CD4-positive, CD25-positive, alpha-beta regulatory T cell (primary cell): ENCODE measurements at regions not wholly inside any gene's neighbourhood (a gene's known extent, or its start where the extent isn't known, plus 50 kb on each side); places are given as distances from the start of the nearest gene placed in this dataset.

Experiments
- ATAC-seq, 2 donors: fragments of 150-1000 bp; cut with Tn5 transposase; one replicate each; pipeline ENCODE4 v1.10.0; 2021; ENCODE audit warnings: low read depth in 2 of 2, moderate number of reproducible peaks in 2 of 2, moderate library complexity in 1 of 2
- DNase-seq, 3 donors: peaks; one replicate each; pipeline versions ENCODE4 v3.0.0 to v3.0.0-alpha.2; 2012 to 2022; ENCODE audit warnings: mixed read lengths in 1 of 3
- H3K27ac ChIP-seq: one replicate; pipeline ENCODE4 v1.7.0; 2013; ENCODE audit warnings: mild to moderate bottlenecking, low read length; ENCODE audit not compliant: insufficient read depth, poor library complexity, severe bottlenecking
- H3K27me3 ChIP-seq: one replicate; pipeline ENCODE4 v1.7.0; 2013; ENCODE audit warnings: low read length; ENCODE audit not compliant: control insufficient read depth, insufficient read depth
- H3K36me3 ChIP-seq: one replicate; pipeline ENCODE4 v1.7.0; 2013; ENCODE audit warnings: mild to moderate bottlenecking, low read length, moderate library complexity; ENCODE audit not compliant: control insufficient read depth, insufficient read depth
- H3K4me1 ChIP-seq: 2 replicates; pipeline ENCODE4 v1.7.0; 2013; ENCODE audit warnings: mild to moderate bottlenecking, low read length; ENCODE audit not compliant: insufficient read depth, control insufficient read depth, poor library complexity, severe bottlenecking
- H3K4me3 ChIP-seq: one replicate; pipeline ENCODE4 v1.7.0; 2013; ENCODE audit warnings: low read depth, mild to moderate bottlenecking, low read length, moderate library complexity
- H3K9me3 ChIP-seq, 2 experiments: 1 replicate in 1 of 2; 2 replicates in 1 of 2; pipeline ENCODE4 v1.7.0; 2013; ENCODE audit warnings: low read length in 2 of 2, mild to moderate bottlenecking in 1 of 2, moderate library complexity in 1 of 2; ENCODE audit not compliant: control insufficient read depth in 2 of 2
- H3K27ac Mint-ChIP-seq, 3 donors: one replicate each; pipeline ENCODE4 v1.8.0; 2020 to 2022; ENCODE audit warnings: mild to moderate bottlenecking in 3 of 3, mixed read lengths in 3 of 3, moderate library complexity in 2 of 3
- H3K27me3 Mint-ChIP-seq: one replicate; pipeline ENCODE4 v1.8.0; 2022; ENCODE audit warnings: mild to moderate bottlenecking, mixed read lengths
- H3K36me3 Mint-ChIP-seq: one replicate; pipeline ENCODE4 v1.8.0; 2020; ENCODE audit warnings: mixed read lengths
- H3K4me1 Mint-ChIP-seq, 4 donors: one replicate each; pipeline ENCODE4 v1.8.0; 2020 to 2022; ENCODE audit warnings: mixed read lengths in 4 of 4, mild to moderate bottlenecking in 1 of 4
- H3K4me3 Mint-ChIP-seq, 4 donors: one replicate each; pipeline ENCODE4 v1.8.0; 2020 to 2022; ENCODE audit warnings: mild to moderate bottlenecking in 4 of 4, mixed read lengths in 4 of 4, moderate library complexity in 3 of 4
- H3K9me3 Mint-ChIP-seq, 7 donors: one replicate each; pipeline ENCODE4 v1.8.0; 2020 to 2022; ENCODE audit warnings: mixed read lengths in 7 of 7, mild to moderate bottlenecking in 3 of 7, moderate library complexity in 2 of 7

- Mint-ChIP-seq H3K36me3 (no peaks in the 10 kb centered on the region), H3K4me1 (peaks cover 0 to 3% (median 0%) of the 10 kb centered on the region in 4 donors), H3K27ac (no peak overlapping the region), H3K4me3 (no peak overlapping the region), H3K9me3 (peaks cover 0 to 1% (median 0%) of the 10 kb centered on the region in 7 donors), H3K27me3 (peaks cover 8% of the 10 kb centered on the region)
- no peaks in the 10 kb centered on the region for H3K27me3 ChIP-seq
- no peak for DNase-seq
- H3K4me1 ChIP-seq: no peaks in the 10 kb centered on the region
- no peaks in the 10 kb centered on the region for H3K36me3 ChIP-seq
- ATAC-seq: no peak
- no peaks in the 10 kb centered on the region for H3K9me3 ChIP-seq
- H3K27ac ChIP-seq: no peak overlapping the region
- H3K4me3 ChIP-seq: no peak overlapping the region
Observed at GRCh38 chr12:104873374-104873773, 84.7 kb downstream of the SLC41A2 start.

- Histone ChIP-seq H3K9me3 (no peaks in the 10 kb centered on the region), H3K27me3 (no peaks in the 10 kb centered on the region), H3K4me1 (no peaks in the 10 kb centered on the region), H3K4me3 (no peak overlapping the region), H3K27ac (no peak overlapping the region), H3K36me3 (no peaks in the 10 kb centered on the region)
- DNase-seq (no peak), ATAC-seq (no peak)
- Mint-ChIP-seq H3K4me1 (peaks cover 0 to 3% (median 0%) of the 10 kb centered on the region in 4 donors), H3K9me3 (peaks cover 0 to 2% (median 0%) of the 10 kb centered on the region in 7 donors), H3K27me3 (peaks cover 5% of the 10 kb centered on the region), H3K4me3 (no peak overlapping the region), H3K27ac (no peak overlapping the region), H3K36me3 (no peaks in the 10 kb centered on the region)
Observed at GRCh38 chr12:104870797-104871196, 87.3 kb downstream of the SLC41A2 start.

DNA sequence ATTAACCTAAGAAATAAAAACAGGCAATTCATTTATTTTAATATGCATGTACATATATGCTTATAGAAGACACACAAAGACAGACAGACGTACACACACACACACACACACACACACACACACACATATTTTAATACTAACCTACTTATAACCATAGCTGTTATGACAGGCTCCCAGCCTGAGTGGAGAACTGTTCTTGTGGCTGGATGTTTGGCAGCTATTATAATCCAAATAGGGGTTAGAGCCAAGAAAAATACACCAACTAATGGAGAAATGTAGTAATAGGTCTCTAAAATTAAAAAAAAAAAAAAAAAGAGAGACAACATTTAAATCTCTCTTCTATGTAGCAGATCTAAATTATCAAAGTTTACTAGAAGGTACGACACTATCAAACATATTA, 91.8 kb downstream of the SLC41A2 start:
- H3K4me3 Mint-ChIP-seq: no peak overlapping the region
- no peaks in the 10 kb centered on the region for H3K27me3 Mint-ChIP-seq

GRCh38 chr12:104865080-104865479, 93.0 kb downstream of the SLC41A2 start:
- H3K4me1 ChIP-seq: no peaks in the 10 kb centered on the region
- no peaks in the 10 kb centered on the region for H3K27me3 Mint-ChIP-seq
- H3K36me3 ChIP-seq: no peaks in the 10 kb centered on the region
- ATAC-seq (peak in 1 of 2 donors; percentile 20), DNase-seq (peak in 1 of 3 donors; percentile 40)
- H3K4me3 ChIP-seq: no peak overlapping the region
- H3K27ac ChIP-seq: no peak overlapping the region
- H3K9me3 ChIP-seq: no peaks in the 10 kb centered on the region
- H3K4me1 Mint-ChIP-seq: no peaks in the 10 kb centered on the region
- peak overlapping the region in 1 of 3 donors; percentile 12 for H3K27ac Mint-ChIP-seq
- H3K36me3 Mint-ChIP-seq: no peaks in the 10 kb centered on the region
- no peak overlapping the region for H3K4me3 Mint-ChIP-seq
- peaks cover 0 to 2% (median 0%) of the 10 kb centered on the region in 7 donors for H3K9me3 Mint-ChIP-seq
- H3K27me3 ChIP-seq: no peaks in the 10 kb centered on the region

More for the DNA sequence above, 91.8 kb downstream of the SLC41A2 start:
- Histone ChIP-seq H3K4me1 (no peaks in the 10 kb centered on the region), H3K27ac (no peak overlapping the region), H3K36me3 (no peaks in the 10 kb centered on the region), H3K9me3 (no peaks in the 10 kb centered on the region), H3K4me3 (no peak overlapping the region), H3K27me3 (no peaks in the 10 kb centered on the region)
- Mint-ChIP-seq H3K4me1 (no peaks in the 10 kb centered on the region), H3K9me3 (peaks cover 0 to 2% (median 0%) of the 10 kb centered on the region in 7 donors), H3K27ac (no peak overlapping the region), H3K36me3 (no peaks in the 10 kb centered on the region)
- no peak for ATAC-seq
- no peak for DNase-seq

GRCh38 chr12:104864668-104865067, 93.4 kb downstream of the SLC41A2 start:
- no peak for ATAC-seq
- H3K27me3 Mint-ChIP-seq: no peaks in the 10 kb centered on the region
- no peaks in the 10 kb centered on the region for H3K4me1 ChIP-seq
- H3K36me3 Mint-ChIP-seq: no peaks in the 10 kb centered on the region
- peaks cover 0 to 2% (median 0%) of the 10 kb centered on the region in 7 donors for H3K9me3 Mint-ChIP-seq
- no peaks in the 10 kb centered on the region for H3K27me3 ChIP-seq
- DNase-seq: no peak
- H3K27ac Mint-ChIP-seq: peak overlapping the region in 1 of 3 donors; percentile 12
- H3K4me1 Mint-ChIP-seq: no peaks in the 10 kb centered on the region
- H3K4me3 Mint-ChIP-seq: no peak overlapping the region
- H3K36me3 ChIP-seq: no peaks in the 10 kb centered on the region
- H3K9me3 ChIP-seq: no peaks in the 10 kb centered on the region
- H3K4me3 ChIP-seq: no peak overlapping the region
- H3K27ac ChIP-seq: no peak overlapping the region

GRCh38 chr12:104863296-104863948, 94.7 kb downstream of the SLC41A2 start:
- Mint-ChIP-seq H3K36me3 (no peaks in the 10 kb centered on the region), H3K4me3 (no peak overlapping the region), H3K9me3 (peaks cover 0 to 2% (median 0%) of the 10 kb centered on the region in 7 donors), H3K27ac (no peak overlapping the region), H3K4me1 (no peaks in the 10 kb centered on the region), H3K27me3 (no peaks in the 10 kb centered on the region)
- Histone ChIP-seq H3K27ac (no peak overlapping the region), H3K27me3 (no peaks in the 10 kb centered on the region), H3K4me1 (no peaks in the 10 kb centered on the region), H3K36me3 (no peaks in the 10 kb centered on the region), H3K4me3 (no peak overlapping the region), H3K9me3 (no peaks in the 10 kb centered on the region)
- ATAC-seq (no peak), DNase-seq (no peak)

GRCh38 chr12:104858611-104859543, 99.2 kb downstream of the SLC41A2 start:
- Histone ChIP-seq H3K9me3 (no peaks in the 10 kb centered on the region), H3K27me3 (no peaks in the 10 kb centered on the region), H3K36me3 (no peaks in the 10 kb centered on the region), H3K4me1 (no peaks in the 10 kb centered on the region), H3K4me3 (no peak overlapping the region), H3K27ac (no peak overlapping the region)
- no peaks in the 10 kb centered on the region for H3K4me1 Mint-ChIP-seq
- no peaks in the 10 kb centered on the region for H3K27me3 Mint-ChIP-seq
- H3K9me3 Mint-ChIP-seq: peaks cover 0 to 3% (median 0%) of the 10 kb centered on the region in 7 donors
- no peaks in the 10 kb centered on the region for H3K36me3 Mint-ChIP-seq
- no peak overlapping the region for H3K27ac Mint-ChIP-seq
- ATAC-seq: no peak
- DNase-seq: no peak
- H3K4me3 Mint-ChIP-seq: no peak overlapping the region
